Activated CD4-positive, CD25-positive, alpha-beta regulatory T cell (primary cell): ENCODE measurements at regions not wholly inside any gene's neighbourhood (a gene's known extent, or its start where the extent isn't known, plus 50 kb on each side); places are given as distances from the start of the nearest gene placed in this dataset.
A peak's percentile ranks its signal among the peaks of the same experiment; 100 is the strongest.

Experiments
- DNase-seq, 4 experiments: peaks; one replicate each; lab custom pipeline; 2025; lab: John Stamatoyannopoulos, UW

DNA sequence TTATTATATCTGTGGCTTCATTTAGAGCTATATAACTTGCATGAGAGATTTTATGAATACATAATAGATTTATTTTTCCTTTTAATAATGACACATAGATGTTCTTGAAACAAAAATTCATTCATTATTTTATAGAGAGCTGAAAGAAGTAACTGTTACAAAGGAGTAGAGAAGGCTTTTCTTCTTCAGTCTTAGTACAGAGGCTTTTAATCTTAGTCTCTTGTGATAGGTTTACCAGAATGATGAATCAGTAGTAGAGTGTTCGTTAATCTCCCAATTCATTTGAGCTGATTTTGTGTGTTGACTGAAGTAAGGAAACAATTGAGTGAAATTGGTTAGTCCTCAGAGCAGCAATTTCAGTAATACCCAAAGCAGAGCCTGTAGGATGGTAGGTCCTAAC, 1284.1 kb upstream of the ACO1 start:
- no peak for DNase-seq

DNA sequence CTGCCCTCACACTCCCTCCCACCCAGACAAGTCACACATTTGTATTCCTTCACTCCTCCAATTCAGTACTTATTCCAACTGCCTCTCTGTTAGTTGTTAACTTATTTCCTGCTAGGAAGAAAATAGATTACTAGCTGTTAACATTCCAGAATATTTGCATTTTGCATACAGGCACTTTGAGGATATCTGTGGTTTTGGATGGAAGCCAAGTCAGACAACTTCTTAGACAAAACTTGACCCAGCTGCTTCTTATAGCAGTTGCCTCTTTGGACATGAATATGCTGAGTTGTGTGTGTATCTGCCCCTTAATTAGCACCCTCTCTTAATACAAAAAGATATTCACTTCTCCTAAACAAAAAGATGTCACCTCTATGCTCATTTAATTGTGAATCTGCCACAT, 1280.6 kb upstream of the ACO1 start:
- DNase-seq, result no peak

DNA sequence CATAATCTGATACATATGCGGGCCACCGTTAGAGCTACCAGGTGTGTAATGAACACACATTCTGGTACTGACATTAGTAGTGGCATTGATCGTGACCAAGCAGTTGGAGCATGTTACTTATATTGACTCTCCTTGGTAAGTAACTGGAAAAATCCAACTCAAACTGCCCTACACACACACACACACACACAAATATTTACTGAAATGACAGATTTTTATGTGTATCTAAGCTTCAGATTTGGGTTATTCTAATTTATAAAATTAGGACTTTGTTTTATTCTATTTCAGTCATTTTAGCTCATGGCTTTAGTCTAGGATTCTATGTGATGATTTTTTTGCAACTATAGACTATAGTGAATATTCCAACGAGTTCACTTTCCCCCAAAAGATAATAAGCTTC, 1280.2 kb upstream of the ACO1 start:
- no peak for DNase-seq

DNA sequence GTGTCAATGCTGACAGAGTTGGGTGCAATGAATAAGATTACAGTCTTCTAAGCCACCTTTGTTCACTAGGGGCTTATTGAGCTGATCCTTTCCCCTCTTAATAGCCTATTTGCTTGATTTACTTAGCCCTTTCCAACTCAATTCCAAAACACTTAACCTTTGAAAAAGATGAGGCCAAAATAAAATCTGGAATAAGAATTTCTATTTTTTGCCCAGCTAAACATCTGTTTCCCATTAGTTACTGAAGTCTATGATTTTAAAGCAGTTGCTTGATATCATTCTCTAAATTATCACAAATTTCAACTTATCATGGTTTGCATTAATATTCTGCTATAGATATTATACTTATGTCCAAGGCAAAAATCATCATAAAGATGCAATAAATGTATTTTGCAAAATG, 1272.0 kb upstream of the ACO1 start:
- DNase-seq, result no peak

DNA sequence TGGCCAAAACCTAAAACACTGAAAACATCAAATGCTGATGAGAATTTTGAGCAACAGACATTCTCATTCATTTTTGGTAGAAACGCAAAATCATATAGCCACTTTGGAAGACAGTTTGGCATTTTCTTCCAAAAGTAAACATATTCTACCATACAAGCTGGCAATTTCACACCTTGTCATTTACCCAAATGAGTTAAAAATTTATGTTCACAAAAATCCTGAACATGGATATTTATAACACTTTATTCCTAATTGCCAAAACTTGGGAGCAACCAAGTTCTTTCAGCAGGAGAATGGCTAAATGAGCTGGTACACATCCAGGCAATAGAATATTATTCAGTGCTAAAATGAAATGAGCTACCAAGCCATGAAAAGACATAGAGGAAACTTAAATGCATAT, 1270.1 kb upstream of the ACO1 start:
- DNase-seq, result no peak

DNA sequence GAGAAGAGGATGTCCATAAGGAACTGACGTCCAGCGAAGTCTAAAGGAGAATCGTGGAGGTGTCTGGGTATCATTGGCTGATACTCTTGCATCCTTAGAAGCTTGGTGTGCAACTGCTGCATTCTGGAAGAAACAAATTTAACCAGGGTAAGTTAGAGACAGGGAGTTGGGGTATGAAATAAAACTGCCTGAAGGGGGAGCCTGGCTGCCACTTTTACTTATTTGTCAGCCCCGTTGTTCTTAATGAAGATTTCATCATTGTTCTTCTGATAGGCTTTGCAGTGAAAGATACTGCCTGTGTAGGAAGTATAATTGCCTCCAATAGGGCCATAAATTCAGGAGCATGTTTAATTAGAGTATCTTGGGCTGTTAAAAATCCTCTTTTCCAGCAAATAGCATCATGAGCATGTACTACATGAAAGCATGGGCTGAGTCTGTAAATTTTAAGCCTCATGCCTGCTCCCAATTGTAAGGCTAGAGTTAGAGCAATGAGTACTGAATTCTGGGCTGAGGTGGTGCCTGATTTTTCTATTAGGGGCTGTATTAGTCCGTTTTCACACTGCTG, 1264.5 kb upstream of the ACO1 start:
- DNase-seq, result peak in 2 of 4 experiments; percentile 1 to 6

DNA sequence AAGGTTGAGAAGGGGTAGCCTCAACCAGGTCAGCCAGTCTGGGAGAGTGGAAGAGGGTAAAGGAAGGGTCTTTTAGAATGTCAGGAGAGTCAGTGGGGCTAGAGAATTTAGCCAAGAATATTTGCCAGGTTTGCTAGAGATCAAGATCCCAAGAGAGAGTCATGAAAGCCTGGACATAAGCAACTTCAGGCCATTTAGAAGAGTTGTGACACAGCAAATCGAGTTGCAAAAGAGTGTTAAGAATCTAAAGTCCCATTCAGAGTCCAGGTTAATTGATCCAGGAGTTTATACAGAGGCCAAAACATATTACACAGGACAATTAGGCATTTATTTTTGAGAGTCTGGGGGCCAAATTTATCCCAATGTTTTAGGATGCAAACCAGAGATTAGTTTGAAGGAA, 1260.1 kb upstream of the ACO1 start:
- DNase-seq, result no peak

DNA sequence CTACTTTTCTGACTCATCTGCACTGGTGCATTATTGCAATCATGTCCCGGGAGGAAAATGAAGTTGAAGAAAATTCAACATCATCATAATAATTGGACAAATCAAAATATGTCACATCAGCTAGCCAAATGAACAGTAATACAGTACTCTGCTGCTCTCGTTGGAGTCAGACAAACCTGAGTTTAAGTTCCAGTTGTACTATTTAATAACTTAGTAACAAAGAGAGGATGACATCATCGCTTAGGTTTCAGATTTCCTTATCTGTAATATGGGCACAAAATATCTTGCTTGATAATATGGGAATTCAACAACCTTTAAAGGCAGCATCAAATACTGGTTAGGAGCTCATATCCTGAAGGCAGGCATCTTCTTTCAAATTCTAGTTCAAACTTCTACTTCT, 1248.9 kb upstream of the ACO1 start:
- no peak for DNase-seq

DNA sequence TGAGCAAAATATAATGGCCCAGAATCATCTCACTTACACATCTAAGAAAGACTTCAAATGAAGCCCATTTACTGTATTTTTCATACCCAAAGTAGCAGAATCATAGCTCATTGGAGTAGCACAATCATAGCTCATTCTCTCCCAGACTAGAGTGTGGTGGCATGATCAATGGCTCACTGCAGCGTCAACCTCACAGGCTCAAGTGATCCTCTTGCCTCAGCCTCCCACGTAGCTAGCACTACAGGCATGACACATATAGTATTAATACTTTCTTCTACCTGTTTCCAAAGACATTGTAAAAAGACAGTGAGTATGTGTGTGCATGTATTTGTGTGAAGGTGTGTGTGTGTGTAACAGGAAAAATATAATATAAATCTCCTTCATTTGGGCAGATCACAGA, 1247.9 kb upstream of the ACO1 start:
- DNase-seq, result no peak

DNA sequence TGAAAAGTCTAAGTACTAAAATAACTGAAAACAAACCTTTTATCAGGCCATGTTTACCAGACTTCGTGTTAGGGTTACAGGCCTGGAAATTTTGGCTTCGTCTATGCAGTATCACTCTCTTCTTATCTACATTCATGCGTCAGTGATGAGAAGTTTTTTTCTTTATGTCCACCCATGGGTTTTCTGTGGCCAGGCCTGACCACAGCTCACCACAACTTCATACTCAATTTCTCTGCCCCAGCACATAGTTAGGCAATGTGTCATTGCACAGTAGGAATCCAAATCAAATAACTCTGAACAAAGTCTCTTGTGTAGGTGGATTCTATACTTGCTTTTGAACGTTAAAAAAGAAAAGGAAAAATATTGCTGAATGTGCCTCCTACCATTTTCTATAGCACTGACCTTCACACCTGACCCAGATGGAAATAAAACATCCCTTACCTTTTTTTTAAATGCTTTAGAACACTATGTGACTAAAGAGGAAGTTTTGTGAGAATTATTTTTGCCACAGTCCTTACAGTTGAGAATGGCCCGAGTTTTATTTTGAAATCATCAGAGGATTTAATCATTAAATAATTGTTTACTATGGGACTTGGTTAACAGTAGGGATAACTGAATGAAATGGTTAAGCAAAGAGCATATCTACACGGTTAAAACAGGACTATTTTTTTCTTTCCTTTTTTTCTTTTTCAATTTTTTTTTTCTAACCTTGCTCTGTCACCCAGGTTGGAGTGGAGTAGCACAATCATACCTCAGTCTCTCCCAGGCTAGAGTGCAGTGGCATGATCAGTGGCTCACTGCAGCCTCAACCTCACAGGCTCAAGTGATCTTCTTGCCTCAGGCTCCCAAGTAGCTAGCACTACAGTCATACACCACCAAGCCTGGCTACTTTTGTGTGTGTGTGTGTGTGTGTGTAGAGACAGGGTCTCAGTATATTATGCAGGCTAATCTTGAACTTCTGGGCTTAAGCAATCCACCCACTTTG, 1247.0 kb upstream of the ACO1 start:
- no peak for DNase-seq

DNA sequence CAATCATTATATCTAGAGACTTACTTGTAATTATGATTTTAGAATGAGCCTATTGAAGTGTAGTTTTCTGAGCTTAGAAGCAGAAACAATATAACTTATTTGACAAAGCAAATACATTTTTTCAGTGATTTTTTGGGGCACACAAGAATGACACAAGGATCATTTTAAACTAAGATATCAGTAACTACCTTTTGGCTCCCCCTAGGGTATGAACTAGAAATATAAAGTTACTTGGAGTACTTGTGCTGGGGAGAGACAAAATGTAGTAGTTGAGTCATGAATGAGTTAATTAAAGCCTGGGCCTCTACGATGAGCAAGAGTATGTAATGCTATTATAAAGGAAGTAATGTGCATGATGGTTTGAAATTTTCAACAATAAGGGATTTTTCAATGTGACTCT, 1244.1 kb upstream of the ACO1 start:
- DNase-seq, result no peak

DNA sequence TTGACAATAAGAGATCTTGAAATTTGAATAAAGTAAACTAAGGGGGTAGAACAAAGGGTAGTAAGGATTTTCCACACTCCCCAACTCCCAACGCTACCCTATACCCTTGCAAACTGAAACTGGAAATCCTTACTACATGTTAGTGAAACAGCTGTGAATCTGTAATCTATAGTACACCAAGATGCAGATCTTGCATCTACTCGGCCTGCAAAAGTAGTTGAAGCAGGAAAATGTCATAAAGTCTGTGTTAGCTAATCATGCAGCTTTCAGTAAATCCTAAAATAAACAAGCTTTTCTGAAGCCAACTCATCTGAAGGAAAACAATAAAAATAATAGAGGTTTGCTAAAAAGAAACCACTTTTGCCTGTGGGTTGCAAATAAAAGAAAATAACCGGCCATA, 1242.0 kb upstream of the ACO1 start:
- no peak for DNase-seq

DNA sequence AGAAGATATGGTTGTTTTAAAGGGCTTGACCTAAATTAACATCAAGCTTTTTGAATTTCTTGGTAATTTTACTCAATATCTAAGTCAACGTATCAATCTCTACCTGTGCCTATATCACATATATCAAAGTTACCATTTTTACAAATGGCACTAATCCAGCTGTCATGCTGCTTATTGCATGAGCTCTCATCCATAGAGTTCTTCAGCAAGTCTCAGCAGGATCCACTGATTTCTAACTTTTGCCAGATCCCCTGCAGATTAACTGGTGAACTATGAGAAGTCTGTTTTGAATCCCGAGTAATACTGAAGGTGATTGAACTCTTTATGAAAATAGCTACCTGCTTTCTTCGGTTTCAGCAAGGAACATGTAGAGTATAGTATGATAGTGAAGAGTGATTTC, 1239.8 kb upstream of the ACO1 start:
- no peak for DNase-seq

DNA sequence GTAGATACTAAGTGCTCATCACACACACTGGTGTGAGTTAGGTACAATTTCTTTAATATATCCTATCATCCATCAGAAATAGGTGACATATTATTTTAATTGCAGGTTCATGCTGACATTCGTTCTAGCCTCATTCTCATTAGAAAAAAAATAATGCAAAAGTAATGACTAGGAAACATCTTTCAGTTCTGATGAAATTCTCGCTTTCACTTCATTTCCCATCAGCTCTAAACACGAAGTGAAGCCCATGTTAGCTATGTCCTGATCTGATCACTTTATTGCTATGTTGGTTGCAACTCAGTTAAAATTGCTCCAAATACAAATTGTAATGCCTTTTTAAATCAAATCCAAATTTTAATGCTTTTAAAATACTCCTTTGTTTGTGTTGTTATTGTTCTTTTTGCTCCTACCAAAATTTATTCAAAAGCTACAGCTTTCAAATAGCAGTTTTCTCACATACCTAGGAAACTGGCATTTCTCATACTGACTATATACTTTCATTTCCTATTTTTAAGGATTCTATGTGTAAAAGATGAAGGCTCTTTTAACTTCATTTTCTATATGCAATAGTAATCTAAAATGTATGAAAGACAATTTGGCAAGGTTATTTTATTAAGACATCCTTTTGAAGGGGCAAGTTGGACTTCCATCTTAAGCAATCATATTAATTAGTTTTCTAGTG, 1237.8 kb upstream of the ACO1 start:
- no peak for DNase-seq

DNA sequence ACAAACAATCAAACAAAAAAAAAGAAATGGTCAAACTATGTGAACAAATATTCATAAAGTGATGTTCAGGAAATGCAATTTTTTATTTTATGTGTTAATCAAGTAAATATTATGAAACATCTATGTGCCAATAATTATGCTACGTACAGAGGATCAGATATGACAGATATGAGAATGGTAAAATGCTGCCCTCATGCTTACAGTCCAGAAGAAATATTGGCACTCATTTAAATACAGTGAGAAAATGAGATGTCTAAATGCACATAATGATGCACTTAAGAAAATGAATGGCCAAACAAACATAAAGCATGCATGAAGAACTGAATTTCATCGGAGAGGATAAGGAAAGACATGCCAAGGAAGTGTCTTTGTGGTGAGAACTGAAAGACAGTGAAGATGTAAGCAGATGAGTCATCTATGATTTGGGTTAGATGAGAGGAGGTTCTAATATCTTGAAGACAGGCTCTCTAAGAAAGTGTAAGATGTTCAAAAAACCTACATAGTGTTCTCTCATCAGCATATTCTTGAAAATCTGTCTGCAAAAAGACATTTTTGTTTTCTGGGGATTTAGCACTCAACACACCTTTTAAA, 1231.1 kb upstream of the ACO1 start:
- no peak for DNase-seq

DNA sequence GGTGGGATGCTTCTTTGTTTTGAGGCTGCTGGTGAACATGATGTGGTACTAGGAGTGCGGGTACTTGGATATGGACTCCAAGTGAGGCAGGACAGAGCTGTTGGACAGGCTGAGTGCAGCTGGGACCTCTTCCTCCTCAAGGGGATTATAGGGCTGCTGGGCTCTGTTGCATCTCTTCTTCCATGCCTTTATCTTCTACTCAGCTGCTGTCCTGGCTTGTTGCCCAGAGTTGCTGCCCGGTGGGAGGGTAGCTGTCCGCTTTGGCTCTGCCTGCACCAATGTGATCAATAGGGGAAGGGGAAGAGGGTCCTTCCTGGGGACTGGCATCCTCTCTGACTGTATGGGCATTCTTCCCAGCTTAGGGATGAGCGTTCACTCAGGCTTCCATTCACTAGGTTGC, 1217.9 kb upstream of the ACO1 start:
- DNase-seq, result no peak

DNA sequence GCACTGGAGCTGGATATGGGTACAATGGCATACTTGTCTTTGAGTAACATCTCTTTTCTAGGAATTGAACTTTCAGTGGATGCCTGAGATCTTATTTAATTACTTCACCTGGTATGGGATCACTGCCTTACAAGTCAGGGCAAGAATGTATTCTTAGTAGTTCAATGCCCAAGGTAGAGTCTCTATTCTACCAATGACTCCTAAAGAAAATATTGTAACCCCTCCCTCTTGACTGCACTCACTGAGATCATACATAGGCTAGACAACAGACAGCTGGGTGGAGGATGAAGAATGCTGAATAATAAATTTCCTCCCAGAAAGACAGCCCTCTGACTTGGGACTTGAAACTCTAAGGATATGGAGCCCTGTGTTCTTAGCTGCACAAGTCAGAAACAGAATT, 1216.3 kb upstream of the ACO1 start:
- no peak for DNase-seq

DNA sequence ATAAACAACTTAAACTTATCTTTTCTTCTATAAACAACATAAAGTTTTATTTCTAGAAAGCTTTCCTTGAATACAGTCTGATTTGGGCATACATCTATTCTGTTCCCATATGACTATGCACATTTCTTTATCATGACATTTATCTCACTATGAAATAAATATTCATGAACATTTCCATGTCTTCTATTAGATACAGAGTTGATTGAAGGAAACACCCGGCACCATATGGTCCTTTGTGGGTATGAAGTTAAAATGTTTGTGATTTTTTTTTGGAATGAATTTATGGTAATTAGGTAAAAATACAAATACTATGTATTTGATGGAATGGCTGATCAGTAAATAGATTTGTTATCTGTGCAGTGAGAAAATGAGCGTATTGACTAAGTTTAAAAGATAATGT, 1209.8 kb upstream of the ACO1 start:
- no peak for DNase-seq

DNA sequence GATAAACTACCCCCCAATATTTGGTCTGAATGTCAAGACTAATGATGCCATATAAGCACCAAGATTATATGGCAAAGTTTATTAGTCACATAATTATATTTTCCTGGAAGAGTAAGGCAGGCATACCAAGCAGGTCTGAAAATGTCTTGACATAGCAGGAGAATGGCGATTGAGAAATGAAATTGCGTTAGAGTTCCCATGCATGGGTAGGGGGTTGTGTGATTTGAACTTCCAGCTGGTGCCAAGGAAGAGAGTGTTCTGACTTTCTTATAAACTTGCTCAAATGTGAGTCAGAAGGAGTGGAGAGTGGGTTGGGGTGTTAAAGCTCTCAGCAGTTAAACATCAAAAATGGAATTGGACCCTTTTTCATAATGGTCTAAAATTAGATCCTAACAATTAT, 1200.6 kb upstream of the ACO1 start:
- no peak for DNase-seq

DNA sequence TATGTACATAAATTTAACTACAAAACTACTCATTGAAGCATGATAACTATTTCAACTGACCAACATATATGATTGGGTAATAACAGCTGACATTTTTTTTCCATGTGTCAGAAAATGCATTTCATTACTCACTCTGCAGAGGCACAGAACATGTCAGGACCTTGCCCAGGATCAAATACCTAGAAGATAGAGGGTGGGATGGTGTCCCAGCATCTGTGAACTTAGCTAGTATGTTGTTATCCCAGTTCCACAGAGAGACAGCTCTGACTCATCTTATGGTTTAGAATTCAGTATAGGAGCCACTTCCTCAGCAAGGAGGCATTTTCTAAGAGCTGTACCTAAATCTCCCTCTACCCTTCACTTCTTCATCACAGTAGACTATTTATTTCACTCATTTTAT, 1198.6 kb upstream of the ACO1 start:
- no peak for DNase-seq

DNA sequence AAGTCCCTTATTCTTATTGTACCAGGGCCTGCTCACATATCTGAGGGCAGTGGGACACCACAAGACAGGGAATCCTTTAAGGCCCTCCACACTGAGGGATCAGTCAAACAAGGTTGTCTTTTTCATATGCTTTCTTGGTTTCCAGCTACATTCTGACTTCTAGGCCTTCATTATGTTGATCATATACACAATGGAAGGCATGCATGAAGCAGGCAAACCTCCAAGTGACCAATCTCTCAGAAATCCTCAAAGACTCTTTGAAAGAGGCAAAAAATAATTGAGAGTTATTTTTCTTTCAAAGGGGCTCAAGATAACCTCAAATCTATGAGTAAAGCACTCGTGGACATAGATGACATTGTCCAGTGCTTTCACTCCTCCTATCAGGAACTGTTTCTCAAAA, 1195.9 kb upstream of the ACO1 start:
- no peak for DNase-seq

DNA sequence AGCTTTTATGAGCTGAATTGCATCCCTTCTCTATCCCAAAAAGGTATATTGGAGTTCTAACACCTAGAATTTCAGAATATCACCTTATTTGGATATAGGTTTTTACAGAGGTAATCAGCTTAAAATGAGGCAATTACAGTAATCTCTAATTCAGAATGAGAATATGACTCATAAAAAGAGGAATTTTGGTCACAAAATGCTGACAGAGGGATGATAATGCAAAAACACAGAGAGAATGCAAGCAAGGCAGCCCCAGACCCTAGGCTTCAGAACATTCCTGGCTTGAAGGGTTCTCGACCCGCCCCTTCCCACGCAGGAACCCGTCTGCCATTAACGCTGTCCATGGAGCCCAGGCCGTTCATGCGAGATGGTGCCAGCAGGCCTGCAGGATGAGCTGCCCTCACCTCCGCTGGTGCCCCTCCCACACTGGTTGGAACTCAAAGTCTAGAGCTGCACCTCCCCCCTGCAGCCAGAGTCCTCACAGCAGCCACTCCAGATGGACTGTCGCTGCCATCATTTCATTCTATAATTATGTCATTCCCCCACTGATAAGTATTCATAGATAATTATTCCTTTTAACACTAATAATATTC, 1173.4 kb upstream of the ACO1 start:
- peak in 1 of 4 experiments; percentile 2 for DNase-seq
